GM21423 (cell line): ENCODE measurements at regions not wholly inside any gene's neighbourhood (a gene's known extent, or its start where the extent isn't known, plus 50 kb on each side); places are given as distances from the start of the nearest gene placed in this dataset.
"Not testable (repeated sequence)": the region's sequence is repeated elsewhere in the genome, so short reads cannot be mapped to it uniquely, and the experiment has no call there.

Experiments used
- ATAC-seq: cut with Tn5 transposase; IDR thresholded peaks from one replicate; pipeline ENCODE4 v1.9.1; 2021; ENCODE audit warnings: mild to moderate bottlenecking, moderate library complexity; ENCODE audit not compliant: unreplicated experiment

GRCh38 chr11:134949121-134950090, 537.4 kb upstream of the B3GAT1 start:
- ATAC-seq, result no peak

GRCh38 chr11:134947556-134947955, 535.5 kb upstream of the B3GAT1 start:
- ATAC-seq, result no peak

DNA sequence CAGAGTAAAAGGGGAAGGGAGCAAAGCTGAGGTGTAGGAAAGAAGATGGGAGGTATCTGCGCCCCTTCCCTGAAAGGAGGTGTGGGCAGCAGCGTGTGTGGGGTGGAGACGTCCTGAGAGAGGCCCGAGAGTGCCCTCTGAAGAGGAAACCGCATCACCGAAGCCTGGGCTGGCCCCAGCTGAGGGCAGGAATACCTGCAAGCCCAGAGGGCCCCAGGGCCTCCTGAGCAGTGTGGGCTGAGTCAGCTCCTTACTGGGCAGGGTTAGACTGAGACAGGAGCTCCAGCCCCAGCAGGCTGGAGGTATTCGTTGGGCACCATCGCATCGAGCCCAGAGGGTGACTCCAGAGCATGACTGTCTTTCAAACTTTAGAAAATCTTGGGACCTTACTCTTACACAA, 534.0 kb upstream of the B3GAT1 start:
- ATAC-seq, result no peak

DNA sequence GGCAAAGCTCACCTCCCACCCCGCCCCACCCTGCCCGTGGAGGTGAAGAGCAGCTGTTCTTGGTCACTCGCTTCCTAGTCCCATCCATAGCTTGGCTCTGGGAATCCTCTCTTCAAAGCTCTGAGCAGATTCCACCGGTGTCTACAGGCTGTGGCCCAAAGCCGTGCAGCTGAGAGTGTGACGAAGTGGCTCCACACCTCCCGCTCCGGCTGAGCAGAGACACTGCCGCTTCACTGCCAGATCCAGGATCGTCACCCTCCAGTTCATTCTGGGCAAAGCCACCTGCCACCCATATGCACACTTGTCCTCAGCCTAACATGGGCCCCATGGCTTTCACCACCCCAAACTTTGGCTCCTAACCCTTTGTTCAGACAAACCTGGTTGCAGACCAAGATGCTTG, 532.9 kb upstream of the B3GAT1 start:
- no peak for ATAC-seq

DNA sequence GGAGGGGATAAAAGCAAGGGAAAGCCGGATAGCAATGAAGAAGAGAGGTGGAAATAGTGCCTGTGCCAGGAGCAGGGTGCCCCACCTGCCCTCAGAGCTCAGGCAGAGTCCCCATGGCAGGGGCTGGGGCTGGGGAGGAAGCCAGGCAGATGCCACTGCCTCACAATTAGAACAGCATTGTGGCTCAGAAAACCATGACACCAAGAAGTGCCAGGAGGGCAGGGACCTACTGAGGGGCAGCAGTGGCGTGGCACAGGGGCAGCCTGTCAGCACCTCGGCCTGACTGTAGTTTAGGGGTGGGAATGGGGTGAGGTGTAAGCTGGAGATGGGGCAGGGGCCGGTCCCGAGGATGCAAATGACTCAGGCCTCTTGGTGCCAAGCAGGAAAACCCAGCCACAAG, 532.1 kb upstream of the B3GAT1 start:
- ATAC-seq, result no peak

DNA sequence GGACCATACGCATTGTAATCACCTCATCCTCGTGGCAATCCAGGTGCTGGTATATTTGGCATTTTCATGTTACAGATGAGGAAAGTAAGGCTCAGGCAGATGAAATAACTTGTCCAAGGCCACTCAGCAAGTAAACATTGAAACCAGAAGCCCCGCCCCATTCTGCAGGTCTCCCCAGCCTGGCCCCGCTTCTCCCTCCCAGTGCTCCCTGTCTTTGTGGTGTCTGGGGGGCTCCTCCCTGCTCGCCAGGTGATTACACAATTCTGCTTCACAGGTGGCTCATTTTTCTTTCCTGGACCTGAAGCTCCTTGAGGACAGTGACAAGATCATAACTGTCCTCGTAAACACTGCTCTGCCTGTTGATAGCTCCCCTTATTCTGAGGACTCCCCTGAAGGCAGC, 531.5 kb upstream of the B3GAT1 start:
- ATAC-seq, result no peak

DNA sequence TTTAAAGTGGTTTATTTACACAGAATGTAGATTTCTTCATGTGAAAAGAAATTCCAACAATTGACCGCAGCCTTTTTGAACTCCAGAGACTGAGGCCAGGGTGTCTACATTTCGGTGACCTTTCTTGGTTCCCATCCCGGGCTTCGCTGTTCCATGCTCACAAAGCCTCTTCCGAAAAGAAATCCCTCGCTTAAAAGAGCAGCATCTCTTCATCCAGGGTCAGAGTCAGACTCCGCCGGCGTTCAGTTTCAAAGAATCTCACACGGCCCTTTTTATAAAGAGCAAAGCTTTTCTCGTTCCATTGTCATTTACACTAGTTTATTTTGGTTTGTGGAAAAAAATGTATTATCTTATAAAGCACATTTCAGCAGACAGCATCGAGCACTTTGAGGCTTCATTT, 530.6 kb upstream of the B3GAT1 start:
- no peak for ATAC-seq

- not testable (repeated sequence) for ATAC-seq
Observed at GRCh38 chr11:134941936-134942600, 530.0 kb upstream of the B3GAT1 start.

- no peak for ATAC-seq
Observed at GRCh38 chr11:134941326-134941725, 529.3 kb upstream of the B3GAT1 start.

DNA sequence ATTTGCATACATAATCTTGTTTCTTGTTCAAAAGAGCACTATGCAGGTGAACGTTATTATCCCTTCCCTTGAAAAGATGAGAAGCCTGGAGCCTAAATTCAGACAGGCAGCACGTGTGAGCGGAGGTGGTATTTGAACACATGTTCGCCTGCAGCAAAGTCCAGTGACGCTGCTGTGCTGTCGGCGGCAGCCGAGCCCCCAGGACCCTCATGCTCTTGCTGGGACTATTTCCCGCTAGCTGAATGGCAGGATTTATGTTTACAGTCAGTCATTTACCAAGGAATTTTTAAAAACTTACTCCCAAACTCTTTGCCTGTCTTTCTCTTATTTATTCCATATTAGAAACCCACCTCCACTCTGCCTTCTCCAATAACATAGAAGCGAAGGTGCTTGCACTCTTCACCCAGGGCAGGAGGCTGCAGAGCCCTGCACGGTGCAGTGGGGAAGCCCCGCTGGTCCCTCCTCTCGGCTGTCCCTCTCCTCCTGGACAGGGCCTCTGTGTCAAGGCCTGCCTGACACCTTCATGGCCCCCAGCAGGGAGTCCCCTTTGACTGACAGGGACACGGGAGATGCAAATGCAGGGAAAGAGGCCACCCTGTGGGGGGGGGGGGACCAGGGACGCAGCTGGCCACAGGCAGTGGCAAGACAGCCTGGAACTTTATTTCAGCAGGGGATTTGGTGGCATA, 528.5 kb upstream of the B3GAT1 start:
- no peak for ATAC-seq

GRCh38 chr11:134939905-134940304, 527.9 kb upstream of the B3GAT1 start:
- no peak for ATAC-seq

DNA sequence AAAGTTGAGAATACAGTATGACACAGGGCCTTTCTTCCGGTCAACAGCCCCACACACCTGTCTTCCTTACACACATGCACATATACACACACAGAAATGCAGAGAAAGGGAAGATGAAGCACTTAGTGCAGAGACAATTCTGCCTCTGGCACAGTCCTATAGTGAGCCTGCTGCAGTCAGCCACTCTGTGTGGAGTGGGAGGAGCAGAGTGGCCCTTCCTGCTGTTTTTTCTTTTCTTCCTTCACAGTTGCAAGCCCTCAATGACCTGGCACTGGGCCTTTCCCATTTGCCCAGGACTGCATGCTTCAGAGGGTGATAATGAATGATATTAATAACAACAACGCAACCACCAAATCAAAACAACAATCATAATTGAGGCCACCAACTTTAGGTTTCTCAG, 527.0 kb upstream of the B3GAT1 start:
- ATAC-seq, result no peak

- ATAC-seq, result no peak
Observed at GRCh38 chr11:134938212-134938611, 526.2 kb upstream of the B3GAT1 start.

DNA sequence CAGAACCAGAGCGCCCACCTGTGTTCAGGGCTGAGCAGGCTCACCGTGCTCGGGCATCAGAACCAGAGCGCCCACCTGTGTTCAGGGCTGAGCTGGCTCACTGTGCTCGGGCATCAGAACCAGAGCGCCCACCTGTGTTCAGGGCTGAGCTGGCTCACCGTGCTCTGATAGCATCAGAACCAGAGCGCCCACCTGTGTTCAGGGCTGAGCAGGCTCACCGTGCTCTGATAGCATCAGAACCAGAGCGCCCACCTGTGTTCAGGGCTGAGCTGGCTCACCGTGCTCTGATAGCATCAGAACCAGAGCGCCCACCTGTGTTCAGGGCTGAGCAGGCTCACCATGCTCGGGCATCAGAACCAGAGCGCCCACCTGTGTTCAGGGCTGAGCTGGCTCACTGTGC, 525.2 kb upstream of the B3GAT1 start:
- not testable (repeated sequence) for ATAC-seq

DNA sequence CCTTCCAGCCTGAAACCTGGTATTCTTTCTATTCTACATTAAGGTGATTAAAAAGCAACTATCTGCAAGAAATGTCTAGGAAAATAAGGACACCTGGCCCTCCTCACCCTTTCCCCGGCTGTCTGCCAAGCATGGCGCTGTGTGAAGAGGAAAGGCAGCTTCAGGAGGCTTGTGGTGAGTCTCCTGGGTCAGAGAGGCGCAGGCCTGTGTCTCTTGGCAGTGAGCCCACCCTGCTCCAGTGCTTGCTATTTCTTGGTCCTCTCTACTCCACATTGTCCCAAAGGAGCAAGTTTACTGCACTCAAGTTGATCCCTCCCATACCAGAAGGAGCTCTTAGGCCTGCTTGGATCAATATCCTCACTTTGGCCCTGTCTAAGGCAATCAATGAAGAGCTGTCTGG, 520.7 kb upstream of the B3GAT1 start:
- ATAC-seq, result no peak

DNA sequence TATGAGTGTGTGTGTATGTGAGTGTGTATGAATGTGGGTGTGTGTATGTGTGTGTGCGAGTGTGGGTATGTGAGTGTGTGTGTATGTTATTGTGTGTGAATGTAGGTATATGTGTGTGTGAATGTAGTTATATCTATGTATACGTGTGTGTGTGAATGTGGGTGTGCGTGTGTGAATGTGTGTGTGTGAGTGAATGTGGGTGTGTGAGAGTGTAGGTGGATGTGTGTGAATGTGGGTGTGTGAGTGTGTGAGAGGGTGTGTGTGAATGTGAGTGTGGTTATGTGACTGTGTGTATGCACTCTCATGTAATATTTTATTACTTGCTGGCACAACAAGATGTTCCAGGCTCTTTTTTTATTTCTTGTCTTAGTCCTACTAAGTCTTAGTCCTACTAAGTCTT, 513.4 kb upstream of the B3GAT1 start:
- no peak for ATAC-seq

GRCh38 chr11:134923441-134923840, 511.4 kb upstream of the B3GAT1 start:
- no peak for ATAC-seq

DNA sequence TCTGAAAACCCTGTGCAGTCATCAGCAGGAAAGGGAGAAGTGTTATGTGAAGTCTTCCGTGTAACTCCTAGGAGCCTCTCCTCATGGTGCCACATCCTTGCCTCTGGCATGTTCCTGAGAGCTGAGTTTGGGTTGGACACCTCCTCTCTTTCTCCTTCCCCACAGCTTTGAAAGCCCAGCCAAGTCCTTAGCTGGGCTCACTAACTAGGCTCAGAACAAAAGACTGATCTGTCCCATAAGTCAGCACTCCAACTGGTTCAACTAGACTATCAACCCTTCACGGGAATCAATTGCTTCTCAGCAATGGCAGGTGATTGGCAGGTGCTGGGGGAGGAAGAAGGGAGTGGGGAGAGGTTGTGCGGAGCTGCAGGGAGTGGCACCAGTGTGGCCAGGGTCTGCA, 509.9 kb upstream of the B3GAT1 start:
- ATAC-seq, result no peak

DNA sequence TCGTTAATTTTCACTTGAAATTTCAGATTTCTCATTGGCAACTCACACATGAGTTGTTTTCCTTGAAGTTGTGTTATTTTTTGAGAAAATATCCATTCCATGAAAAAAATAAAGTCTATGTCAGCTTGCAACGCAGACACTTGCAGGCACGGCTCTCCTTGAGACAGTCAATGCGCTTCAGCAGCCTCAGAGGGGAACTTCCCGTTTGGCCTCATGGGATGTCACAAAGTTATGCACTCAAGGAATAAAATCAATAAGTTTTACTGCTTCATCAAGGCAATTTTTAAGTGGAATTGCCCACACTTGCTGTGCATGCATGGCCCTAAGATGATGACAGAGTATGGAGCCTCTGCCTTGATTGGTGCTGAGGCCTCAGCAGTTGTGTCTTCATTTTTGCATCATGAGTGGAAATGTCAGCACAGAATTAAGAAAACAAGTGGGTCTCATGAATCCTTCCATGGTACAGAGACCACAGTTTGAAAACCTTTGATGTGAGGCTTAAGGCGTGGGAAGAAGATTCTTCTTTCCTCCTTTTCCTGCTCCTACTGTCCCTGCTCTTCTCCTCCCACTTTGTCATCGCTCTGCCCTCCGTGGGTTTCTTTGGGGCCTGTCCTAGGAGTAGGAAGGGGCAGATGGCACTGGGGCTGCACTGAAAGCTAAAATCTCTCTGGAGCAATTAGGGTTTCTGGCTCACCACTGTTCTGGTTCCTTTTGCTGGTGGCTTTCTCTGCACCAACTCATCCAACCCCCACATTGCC, 509.0 kb upstream of the B3GAT1 start:
- no peak for ATAC-seq

DNA sequence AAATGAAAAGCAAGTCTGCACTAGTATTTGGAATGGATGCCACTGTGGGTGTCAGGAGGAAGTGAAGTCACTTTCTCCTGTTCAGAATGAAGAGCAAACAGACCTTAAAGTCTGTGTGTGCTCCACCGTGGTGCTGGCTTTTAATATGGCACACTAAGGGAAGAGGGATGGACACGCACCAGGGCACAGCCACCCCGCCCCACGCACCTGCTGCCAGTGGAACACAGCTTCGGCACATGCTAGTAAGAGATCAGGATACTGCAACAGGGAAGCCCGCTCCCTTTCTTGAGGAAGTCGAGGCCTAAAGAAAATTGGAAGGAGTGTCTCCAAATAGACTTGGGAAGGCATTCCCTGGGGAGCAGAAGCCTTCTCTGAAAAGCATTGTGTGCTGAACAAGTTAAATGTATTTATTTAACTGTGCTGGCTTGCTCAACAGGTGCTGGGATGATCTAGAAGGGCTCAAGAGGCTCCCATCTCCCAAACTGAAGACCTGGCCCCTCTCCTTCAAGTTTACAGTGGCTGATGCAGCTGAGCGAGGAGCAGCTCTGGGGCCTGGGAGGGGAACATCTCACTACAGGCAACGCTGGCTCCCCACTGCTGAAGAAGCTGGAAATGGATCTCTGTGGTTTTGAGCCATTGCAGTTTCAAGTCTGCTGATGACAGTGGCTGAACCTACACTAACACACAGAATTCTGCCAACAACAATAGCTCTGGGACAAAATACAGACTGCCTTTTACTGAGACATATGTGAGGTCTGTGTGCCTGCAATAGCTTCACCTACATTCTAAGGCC, 504.6 kb upstream of the B3GAT1 start:
- no peak for ATAC-seq
